ENCODE measurements at regions not wholly inside any gene's neighbourhood (a gene's known extent, or its start where the extent isn't known, plus 50 kb on each side); places are given as distances from the start of the nearest gene placed in this dataset.
"Not testable (repeated sequence)": the region's sequence is repeated elsewhere in the genome, so short reads cannot be mapped to it uniquely, and the experiment has no call there.

DNA sequence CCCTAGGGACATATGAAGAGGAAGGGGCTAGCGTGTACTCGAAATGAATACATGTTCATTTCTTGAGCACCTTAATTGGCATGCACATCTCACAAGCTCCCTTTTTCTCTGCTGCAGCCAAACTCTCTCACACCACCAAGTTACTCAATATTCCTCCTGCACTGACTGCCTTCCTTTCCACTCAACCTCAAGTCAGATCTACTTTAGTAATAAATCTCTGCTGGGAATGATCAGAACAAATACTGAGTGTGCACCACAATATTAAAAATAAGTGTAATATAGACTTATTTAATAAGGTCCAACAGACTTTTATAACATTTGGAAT is 995.8 kb upstream of the WWC1 start:
- no peak for DNase-seq

DNA sequence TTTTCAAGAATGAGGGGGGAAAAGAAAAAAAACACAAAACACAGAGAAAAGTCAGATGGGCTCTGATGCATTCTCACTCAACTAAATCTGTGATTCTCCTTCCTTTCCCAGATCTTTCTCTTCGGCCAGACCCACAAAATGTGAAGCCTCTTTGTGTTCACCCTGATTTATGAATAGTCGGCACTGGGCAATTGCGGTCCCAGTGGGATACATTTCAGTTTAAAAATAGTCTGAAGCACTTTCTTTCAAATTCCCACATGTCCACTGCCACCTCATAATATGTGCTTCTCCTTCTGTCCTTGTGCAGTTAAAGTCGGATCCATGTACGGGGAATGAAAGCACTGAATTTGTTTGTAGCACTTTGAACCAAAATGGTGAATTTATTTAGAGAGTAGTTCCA is 995.4 kb upstream of the WWC1 start:
- DNase-seq = no peak

DNA sequence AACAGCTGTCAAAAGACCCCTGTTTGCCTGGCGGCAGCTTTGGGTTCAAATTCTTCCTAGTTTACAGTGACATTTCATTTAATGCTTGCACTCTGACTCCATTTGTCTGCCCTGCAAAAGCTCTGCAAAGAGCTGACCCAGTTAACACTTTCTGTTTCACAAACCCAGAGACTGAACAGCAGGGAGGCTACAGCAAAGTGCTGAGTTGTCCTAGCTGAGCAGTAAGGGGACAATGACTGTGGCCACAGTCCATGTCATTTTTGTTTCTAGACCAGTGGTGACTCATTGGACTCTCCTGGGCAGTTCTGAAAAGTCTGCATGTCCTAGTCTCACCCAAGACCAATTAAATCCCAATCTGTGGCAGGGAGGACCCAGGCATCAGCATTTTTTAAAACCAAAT is 994.8 kb upstream of the WWC1 start:
- no peak for DNase-seq

DNA sequence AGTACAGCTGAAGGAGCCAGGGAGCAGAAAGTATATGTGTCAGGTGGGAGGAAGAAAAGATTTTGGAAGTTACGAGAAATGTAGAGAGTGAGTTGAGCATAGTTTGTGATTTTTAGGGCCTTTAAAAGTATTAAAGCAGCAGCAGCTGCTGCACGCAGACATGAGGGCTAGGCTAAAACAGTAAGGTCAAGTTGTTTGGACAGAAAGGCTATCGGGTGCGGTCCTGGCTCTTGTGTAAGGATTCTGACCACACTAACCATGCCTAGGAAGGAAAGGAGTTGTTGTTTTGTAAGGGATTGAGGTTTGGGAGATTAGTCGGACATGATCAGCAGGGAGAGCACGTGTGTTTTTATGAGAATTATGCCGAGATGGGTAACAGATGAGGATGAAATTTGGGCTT is 991.6 kb upstream of the WWC1 start:
- not testable (repeated sequence) for DNase-seq

DNA sequence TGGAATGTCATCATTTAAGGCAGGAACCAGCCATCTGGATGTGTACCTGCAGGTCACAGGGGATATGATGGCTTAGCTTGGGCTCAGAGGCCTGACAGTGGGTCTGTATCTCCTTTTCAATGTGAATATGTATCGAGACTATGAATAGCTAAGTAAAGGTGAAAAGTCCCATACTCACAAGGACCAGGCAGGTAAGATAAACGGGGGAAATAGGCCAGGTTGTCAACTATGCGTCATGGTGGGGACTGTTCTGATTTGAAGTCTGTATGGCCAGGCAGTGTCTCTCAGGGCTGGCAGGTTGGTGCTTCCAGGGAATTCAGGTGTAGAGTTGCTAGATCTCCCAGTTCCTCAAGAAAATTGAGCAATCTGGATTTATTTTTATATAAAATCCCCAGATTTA is 987.9 kb upstream of the WWC1 start:
- DNase-seq = no peak

DNA sequence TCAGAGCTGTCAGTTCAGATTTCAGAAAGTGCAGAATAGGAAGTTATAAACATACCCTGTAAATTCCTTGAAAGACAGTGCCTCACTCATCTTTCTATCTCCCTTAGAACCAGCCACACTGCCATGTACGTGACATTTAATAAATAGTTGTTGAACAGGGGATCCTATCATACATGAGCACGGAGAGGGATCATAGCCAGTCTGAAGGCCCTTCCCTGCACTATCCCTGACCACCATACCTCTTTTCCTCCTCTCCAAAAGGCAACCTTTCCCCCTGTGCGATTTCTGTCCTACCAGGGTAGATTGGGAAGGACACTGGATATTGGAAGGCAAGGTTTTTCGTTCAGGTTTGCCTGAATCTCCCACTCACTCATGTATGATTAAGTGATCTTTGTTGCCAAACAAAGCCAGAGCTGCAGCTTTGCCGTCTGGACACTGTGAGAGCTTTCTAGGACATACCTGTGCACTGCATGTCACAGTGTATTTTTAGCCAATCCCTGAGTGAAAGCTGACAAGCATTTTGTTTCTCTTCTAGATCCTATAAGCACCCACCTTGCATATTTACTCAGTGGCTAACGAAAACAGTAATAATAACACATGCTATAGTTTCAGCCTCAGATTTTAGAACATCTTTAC is 986.5 kb upstream of the WWC1 start:
- DNase-seq = no peak

DNA sequence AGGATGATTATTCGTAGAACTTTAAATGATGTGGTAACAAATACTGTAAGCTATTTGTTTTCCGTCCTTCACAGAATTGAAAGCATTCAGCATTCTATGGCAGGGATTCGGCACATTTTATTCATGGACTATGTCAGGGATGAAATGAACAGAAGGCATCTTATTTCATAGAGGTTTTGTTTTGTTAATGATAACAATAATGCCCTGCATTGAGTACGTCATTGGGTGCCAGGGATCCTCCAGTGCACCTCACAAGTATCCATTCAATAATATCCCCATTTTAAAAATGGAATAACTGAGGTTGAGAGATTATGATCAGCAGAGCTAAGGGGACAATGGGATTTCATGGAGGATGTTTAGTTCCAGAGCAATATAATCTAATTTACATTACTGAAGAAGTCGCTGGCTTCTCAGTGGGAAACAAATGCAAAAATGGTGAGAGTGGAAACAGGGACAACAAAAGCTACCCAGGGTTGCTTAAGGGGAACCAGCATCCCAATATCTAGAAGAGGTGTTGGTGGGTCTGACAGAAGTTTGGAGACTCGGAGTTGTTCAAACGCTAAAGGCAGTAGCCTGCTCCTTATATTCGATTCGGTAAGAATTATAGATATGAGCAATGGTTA is 985.7 kb upstream of the WWC1 start:
- no peak for DNase-seq

DNA sequence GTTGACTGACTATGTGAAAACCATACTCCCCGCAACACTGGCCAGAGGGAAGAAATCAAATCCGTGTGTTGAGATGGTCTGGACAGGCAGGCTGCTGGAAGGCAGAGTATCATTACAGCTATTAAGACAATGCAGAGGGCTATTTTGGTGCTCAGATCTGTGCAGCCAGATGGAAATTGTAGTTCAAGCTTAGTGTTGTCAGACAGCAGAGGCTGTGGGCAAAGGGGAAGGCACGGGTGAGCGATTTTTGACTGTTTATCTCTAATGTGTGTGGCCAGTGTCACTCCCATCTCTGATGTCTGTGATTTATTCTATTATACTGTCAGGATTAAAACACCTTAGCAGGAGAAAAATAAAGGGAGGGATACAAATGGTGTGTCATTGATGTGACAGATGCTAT is 984.4 kb upstream of the WWC1 start:
- DNase-seq = no peak

DNA sequence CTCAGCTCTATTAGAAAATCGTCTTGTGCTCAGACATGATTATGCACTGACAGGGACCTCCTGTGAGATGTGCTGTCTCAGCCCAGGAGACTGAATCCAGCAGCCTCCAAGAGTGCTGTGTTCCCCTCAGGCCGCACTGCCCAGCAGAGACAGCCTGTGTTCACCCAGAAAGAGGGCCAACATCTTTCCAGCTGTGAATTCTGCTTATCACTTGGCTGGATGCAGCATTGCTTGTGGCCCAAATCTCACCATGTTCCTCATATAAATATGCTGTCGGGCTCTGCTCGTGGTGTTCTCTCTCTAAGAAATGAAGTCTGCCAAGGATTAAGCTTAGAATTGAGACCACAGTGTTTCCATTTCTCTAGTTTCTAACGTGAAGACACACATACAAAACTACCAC is 983.0 kb upstream of the WWC1 start:
- DNase-seq = no peak

DNA sequence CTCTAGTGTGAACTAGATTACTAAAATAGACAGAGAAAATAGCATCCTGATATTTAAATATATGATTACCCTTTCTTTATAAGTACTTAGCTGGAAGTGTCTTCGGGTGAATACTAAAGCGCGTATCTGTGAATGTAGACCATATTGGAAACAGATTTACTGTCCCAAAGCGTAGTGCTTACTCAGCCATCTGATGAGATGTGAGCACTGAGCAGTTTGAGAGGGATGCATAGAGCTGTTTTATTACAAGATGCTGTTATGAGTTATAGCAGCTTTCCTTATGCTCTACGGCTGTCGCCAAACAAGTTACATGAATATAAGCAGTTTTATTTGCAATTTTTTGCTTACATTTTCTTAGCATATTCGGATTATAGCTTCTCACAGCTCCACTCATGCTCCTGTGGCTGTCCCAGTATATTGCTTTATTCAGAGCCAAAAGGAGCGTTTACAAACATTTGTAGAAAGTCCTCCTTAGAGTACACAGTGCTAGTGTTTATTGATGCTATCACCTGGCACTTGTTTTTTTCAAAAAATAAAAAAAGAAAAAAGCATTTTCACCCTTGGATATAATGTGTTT is 981.4 kb upstream of the WWC1 start:
- no peak for DNase-seq

DNA sequence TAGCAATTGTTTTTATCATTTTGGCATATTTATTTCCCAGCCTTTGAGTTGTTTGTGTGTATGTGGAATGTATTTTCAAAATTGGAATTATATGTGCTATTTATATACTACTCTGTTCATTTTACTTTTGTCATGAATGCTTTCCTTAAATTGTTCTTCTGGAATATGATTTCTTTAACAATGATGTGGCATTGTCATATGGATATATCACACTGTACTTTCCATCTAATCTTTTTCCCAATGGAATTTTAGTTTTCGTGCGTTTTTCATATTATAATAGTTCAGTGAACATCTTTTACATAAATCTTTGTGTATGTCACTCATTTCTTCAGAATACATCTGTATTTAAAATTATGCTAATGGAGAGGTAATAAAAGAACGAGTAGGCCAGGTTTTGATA is 980.1 kb upstream of the WWC1 start:
- no peak for DNase-seq

DNA sequence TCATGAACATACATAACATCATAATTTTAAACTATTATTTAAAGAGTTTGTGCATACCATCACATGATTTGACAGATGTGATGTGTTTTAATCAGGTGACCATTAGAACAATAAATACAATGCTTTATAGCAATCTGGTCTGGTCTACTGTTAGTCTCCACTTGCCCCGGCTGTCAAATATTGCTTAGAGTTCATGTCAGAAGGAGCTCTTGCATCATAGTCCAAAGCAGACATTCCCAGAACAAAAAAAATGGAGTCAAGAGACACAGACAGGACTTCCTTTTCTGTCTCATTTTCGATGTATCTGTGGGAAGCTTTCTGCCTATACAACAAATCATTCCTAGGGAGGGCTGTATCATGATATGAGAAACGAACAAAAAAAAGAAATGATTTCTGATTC is 979.2 kb upstream of the WWC1 start:
- no peak for DNase-seq

DNA sequence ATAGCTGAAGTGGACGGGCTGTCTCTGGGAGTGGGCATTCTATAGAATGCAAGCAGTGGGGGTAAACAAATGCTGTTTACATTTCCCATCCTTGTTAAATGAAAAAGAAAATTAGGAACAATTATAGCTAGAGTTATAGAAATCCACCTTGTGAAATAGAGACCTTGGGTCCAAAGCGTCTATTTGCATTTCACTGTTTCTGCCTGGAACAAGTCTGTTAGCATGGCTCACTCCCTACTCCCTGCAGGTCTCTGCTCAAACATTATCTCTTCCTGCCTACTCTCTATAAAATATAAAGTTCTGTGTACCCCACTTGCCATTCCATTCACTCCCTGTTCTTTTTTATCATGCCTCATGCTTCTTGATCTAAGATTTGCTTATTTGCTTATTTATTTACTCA is 975.7 kb upstream of the WWC1 start:
- no peak for DNase-seq

DNA sequence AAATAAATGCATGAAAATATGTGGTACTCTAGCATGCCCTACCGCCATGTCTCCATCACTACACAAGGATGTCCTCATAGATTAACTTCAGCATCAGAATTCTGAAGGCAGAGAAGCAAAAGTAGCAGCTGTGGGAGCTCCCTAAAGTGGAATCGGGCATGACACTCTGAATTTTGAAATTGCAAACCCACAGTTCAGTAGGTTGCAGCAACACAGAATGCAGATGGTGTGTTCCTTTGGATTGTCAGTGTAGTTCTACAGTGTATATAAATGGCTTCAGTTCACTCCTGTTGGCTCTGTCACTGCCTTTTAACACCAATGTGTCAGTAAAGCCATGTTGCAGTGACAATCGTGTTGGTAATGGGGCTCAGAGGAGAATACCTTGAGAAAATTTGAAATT is 973.6 kb upstream of the WWC1 start:
- no peak for DNase-seq

DNA sequence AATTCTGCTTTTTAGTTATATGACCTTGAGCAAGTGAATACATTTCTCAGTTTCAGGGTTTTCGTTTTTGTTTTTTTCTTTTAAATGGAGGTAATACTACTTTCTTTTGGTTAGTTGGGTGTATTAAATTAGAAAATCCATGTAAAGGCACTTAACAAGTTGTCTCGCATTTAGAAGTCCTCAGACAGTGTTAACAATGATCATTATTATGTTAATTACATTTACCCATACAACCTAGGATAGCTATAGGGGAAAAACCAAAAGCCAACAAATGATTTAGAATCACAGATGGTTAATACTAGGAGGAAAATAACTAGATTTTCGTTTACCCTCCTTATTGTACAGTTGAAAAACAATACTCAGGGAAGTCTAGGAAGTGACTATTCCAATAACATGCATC is 972.2 kb upstream of the WWC1 start:
- no peak for DNase-seq

DNA sequence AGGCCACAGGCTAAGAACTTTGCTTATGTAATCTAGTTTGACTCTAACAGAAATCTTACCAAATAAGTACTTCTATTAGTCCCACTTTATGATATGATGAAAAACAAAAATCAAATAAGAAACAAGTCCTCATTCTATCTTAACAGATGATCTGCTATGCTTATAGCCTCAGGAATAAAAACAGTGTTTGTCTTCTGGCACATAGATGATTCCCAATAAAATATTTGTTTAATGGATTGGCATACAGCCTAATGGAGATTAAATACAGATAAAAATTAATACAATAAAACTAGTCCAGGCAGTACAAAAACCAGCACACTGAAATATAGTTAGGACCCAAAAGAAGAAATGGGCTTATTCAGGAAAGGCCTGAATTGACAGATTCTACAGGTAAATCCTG is 971.4 kb upstream of the WWC1 start:
- no peak for DNase-seq

DNA sequence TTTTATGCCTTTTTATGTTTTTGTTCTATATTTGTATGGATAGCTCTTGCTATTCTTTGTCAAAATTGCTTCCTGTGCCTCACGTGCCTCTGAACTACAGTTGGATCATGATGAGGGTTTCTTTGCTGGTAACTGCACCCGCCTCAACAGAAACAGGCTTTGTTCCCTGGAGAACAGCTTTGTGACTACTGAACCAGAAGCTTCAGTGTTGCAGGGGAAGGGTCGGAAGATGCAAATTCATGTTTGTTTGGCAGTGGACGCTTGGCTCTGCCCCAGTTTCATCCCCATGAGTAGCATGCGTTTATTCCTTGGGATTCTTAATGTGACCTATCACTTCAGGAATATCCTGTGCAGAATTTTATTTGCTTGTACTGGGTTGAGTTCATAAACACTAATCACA is 959.1 kb upstream of the WWC1 start:
- peak; percentile 84 for DNase-seq

DNA sequence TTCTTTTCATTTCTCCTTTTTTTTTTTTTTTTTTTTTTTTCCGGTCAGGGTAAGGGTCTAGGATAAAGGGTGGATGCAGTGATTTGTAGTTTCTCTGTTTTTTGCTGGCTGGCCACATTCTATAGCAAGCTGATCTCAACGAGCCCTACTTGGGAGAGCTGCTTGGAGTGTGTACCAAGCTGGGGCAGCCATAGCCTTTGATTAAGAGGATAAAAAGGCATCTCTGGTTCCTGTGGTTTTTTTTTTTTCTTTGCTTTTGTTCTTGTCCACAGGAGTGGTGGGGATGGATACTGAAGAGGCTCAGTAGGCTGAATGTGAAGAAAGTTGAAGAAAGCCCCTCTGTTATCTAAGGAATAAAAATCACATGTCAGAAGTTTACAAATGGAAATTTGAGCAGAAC is 955.3 kb upstream of the WWC1 start:
- no peak for DNase-seq

DNA sequence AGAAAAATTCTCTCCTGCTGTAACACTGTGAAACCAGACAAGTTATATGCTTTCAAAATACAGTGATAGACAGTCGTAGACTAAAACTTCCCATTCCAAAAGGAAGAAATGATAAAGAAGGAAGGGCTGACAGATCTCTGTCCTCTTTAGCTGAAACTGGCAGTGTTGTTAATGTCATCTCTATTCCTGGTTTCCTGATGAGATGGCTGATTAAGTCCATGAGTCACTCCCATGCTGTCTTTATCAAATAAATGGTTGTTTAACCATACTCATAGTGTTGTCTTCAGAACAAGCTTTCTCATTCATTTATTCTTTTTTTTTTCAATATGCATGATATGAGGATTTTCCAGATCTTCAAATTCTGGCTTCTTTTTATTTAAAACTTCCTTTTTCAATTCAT is 952.2 kb upstream of the WWC1 start:
- DNase-seq = no peak

DNA sequence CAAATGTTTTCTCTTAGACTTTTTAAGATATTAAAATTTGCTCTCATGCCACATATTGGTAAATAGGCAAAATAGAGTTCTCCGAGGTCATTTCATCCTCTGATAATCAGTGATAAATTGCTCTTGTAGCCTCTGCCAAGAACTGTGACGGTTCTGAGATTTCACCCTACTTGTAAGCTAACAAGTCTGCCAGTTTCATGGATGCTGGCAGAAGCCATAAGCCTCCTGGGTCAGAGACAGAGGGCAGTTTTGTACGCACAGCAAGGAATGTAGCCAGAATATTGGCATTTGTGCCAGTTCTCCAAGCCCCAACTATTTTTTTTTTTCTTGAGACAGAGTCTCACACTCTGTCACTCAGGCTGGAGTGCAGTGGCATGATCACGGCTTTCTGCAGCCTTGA is 945.0 kb upstream of the WWC1 start:
- DNase-seq = no peak

DNA sequence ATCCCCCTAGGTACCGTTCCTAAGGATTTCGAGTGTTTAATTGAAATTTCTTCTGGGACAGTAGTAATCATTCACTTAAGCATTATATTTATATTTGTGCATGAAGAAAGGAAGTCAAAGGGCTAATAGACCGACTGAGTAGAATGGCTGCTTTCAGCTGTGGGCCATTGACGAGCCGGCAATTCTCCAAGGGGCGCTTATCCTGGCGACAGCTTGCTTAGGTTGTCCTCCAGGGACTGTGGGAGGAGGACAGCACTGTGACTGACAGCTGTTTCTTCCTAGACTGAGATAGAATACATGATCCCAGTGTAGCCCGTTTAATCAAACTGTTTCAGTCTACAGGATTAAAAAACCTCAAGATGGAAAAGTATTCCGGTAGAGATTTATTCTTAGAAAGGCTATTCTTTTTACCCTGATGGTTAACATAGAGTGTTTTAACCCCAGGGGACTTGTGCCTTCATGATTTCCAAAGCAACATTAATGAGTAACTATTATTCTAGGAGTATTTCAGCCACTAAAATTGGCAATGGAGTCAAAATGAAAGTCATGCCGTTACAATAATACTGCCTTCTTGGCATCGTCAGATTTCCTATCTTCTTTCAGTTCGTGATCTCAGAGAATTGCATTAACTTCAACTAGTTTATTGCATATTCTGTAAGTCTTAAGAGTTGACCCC is 943.1 kb upstream of the WWC1 start:
- no peak for DNase-seq

DNA sequence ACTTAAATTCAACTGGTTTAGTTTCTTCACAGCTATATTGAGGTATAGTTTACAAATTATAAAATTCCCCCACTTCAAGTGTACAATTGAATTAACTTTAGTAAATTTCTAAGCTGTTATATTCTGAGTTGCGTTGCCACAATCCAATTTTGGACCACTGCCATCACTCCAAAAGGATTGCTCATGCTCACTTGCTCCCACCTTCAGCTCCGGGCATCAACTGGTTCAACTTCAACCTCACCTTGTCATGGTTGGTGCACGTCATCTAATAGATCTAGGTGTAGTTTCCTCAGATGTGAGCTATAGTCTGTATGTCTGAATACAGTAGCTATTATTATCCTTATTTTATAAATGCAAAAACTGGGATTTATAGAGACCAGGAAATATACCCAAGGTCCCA is 942.5 kb upstream of the WWC1 start:
- no peak for DNase-seq

DNA sequence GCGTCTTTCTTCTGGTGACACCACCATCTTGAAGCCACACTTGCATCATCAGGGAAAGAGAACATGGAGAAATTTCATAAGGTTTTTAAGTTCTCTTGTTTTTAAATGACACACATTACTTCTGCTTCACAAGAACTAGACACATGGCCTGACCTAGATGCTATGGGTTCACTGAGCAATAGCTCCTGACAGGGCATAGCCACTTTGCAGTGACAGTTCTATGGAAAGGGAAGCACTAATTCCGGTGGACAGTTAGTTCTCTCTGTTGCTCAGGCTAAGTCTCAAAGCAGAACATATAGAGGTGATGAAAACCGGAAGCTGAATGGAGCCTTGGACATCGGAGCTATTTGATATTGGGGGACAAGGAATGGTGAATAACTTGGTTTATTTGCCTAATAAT is 940.1 kb upstream of the WWC1 start:
- no peak for DNase-seq

DNA sequence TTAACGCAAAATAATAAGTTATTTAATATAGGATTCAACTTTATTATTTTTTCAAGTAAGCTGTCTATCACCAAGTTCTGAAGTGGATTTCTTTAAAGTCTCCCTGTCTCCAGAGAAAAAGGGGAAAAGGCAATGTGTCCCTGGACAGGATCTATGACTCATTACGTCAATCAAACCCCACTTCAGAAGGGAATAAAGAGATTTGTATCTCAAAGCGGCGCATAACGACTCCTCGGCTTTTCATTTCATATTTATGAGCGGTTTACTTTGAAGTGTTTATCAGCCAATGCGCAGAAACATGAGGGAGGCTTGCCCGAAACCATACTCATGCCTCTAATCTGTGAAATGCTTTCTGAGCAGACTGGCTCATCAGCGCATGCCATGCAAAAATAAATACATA is 938.6 kb upstream of the WWC1 start:
- DNase-seq = no peak

DNA sequence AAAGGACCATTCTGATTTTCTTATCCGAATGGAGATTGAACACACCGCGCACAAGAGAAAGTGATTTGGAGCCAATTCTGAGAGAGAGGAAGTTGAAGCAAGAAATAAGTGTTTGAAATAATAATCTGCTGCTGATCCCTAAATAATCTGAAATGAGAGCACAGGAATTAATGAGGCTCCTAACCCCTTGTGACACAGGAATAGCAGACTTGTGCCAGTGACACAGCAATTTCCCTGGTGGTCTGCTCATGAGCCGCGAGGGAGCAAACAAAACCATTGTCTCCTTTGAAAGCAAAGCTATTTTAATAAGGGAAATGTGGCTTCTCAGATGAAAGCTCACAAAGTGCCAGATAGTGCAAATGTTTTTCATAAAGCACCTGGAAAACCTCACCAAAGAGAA is 936.1 kb upstream of the WWC1 start:
- DNase-seq = no peak
